PC-9 (cell line): ENCODE measurements at regions not wholly inside any gene's neighbourhood (a gene's known extent, or its start where the extent isn't known, plus 50 kb on each side); places are given as distances from the start of the nearest gene placed in this dataset.

ENCODE experiments used
- BruUV-seq: library from RNA; stranded (reverse); fragments of 400-500 nt; replicated peaks from 2 replicates; lab custom pipeline; 2021; lab: Mats Ljungman, UMichigan
- CTCF ChIA-PET: fragments of 300-600 bp; sonication (Branson Sonifier 250); formaldehyde crosslinking; loops from one replicate; lab custom pipeline; 2022; ENCODE audit warnings: antibody characterized with exemption; lab: Charles Lee
- POLR2A ChIA-PET: fragments of 300-600 bp; sonication (Branson Sonifier 250); formaldehyde crosslinking; loops from one replicate; lab custom pipeline; 2022; ENCODE audit warnings: antibody characterized with exemption; ENCODE audit not compliant: unreplicated experiment; lab: Charles Lee
- DNase-seq, 2 experiments: peaks; one replicate each; pipeline versions ENCODE4 v3.0.0 to v3.0.0-alpha.2; 2015 to 2022; ENCODE audit warnings: mixed read lengths in 1 of 2
- H2AFZ ChIP-seq: fragments of 200-600 bp; sonication (generic); 2 replicates; pipeline ENCODE4 v1.8.1; 2017; ENCODE audit warnings: antibody characterized with exemption
- H3F3A ChIP-seq: fragments of 200-600 bp; sonication (generic); 2 replicates; pipeline ENCODE4 v1.8.1; 2017; ENCODE audit warnings: antibody characterized with exemption, mild to moderate bottlenecking, low read depth; ENCODE audit not compliant: insufficient read depth
- H3K27ac ChIP-seq: fragments of 200-600 bp; sonication (generic); 2 replicates; pipeline ENCODE4 v1.6.1; 2016; ENCODE audit warnings: mixed run types
- H3K27me3 ChIP-seq: fragments of 200-600 bp; sonication (generic); 2 replicates; pipeline ENCODE4 v1.6.1; 2016; ENCODE audit warnings: low read depth, mixed run types; ENCODE audit not compliant: insufficient read depth
- H3K36me3 ChIP-seq: fragments of 200-600 bp; sonication (generic); 2 replicates; pipeline ENCODE4 v1.6.1; 2016; ENCODE audit warnings: low read depth, mixed run types
- H3K4me1 ChIP-seq: fragments of 200-600 bp; sonication (generic); replicated peaks from 2 replicates; pipeline ENCODE4 v1.6.1; 2016; ENCODE audit warnings: mixed run types; ENCODE audit not compliant: insufficient read depth
- H3K4me2 ChIP-seq: fragments of 200-600 bp; sonication (generic); 2 replicates; pipeline ENCODE4 v1.6.1; 2017; ENCODE audit warnings: mixed run types
- H3K4me3 ChIP-seq: fragments of 200-600 bp; sonication (generic); 2 replicates; pipeline ENCODE4 v1.6.1; 2016; ENCODE audit warnings: mixed run types
- H3K79me2 ChIP-seq: fragments of 200-600 bp; sonication (generic); 2 replicates; pipeline ENCODE4 v1.6.1; 2017; ENCODE audit warnings: low read depth, mixed run types
- H3K9me2 ChIP-seq: fragments of 200-600 bp; sonication (generic); 2 replicates; pipeline ENCODE4 v1.8.1; 2017; ENCODE audit warnings: mild to moderate bottlenecking; ENCODE audit not compliant: insufficient read depth
- H3K9me3 ChIP-seq: fragments of 200-600 bp; sonication (generic); 2 replicates; pipeline ENCODE4 v1.8.1; 2016; ENCODE audit warnings: low read depth; ENCODE audit not compliant: insufficient read depth
- H4K20me1 ChIP-seq: fragments of 200-600 bp; sonication (generic); 2 replicates; pipeline ENCODE4 v1.8.1; 2017; ENCODE audit not compliant: insufficient read depth
- CTCF ChIP-seq: fragments of 200-600 bp; sonication (generic); conservative IDR thresholded peaks from 2 replicates; pipeline ENCODE4 v1.6.1; 2017; ENCODE audit warnings: mixed run types, antibody characterized with exemption, mild to moderate bottlenecking, moderate library complexity
- EZH2 ChIP-seq: fragments of 200-600 bp; sonication (generic); IDR thresholded peaks from 2 replicates; pipeline ENCODE4 v1.8.0; 2017; ENCODE audit warnings: antibody characterized with exemption, low read depth
- intact Hi-C: fragments of 100-400 bp; cut with micrococcal nuclease; formaldehyde crosslinking; loops from one replicate; pipeline ENCODE4 v1.10.0; 2022; ENCODE audit not compliant: unreplicated experiment

GRCh38 chr6:906920-907319, 214.0 kb upstream of the EXOC2 start:
- H3K4me3 ChIP-seq, result no peak overlapping the region
- H3K79me2 ChIP-seq, result no peaks in the 10 kb centered on the region
- BruUV-seq, result no TSS peak
- no peaks in the 10 kb centered on the region for H4K20me1 ChIP-seq
- ChIA-PET POLR2A (no interaction called here), CTCF (no interaction called here)
- no peaks in the 10 kb centered on the region for H3K27me3 ChIP-seq
- no peaks in the 10 kb centered on the region for H3K9me2 ChIP-seq
- H3F3A ChIP-seq, result no peaks in the 10 kb centered on the region
- no peaks in the 10 kb centered on the region for H3K9me3 ChIP-seq
- H2AFZ ChIP-seq, result no peak overlapping the region
- TF ChIP-seq CTCF (no peak), EZH2 (no peak)
- DNase-seq, result no peak
- H3K27ac ChIP-seq, result no peak overlapping the region
- intact Hi-C loops, result no loop called here
- H3K36me3 ChIP-seq, result no peaks in the 10 kb centered on the region
- H3K4me2 ChIP-seq, result no peak overlapping the region
- no peaks in the 10 kb centered on the region for H3K4me1 ChIP-seq

- Histone ChIP-seq H3K27me3 (no peaks in the 10 kb centered on the region), H3K4me1 (no peaks in the 10 kb centered on the region), H3K36me3 (no peaks in the 10 kb centered on the region), H3F3A (no peaks in the 10 kb centered on the region), H3K27ac (no peak overlapping the region), H3K9me2 (no peaks in the 10 kb centered on the region), H4K20me1 (no peaks in the 10 kb centered on the region), H3K9me3 (no peaks in the 10 kb centered on the region), H3K79me2 (no peaks in the 10 kb centered on the region), H3K4me3 (no peak overlapping the region), H2AFZ (no peak overlapping the region), H3K4me2 (no peak overlapping the region)
- no peak for DNase-seq
- ChIA-PET POLR2A (no interaction called here), CTCF (no interaction called here)
- no TSS peak for BruUV-seq
- TF ChIP-seq CTCF, result no peak
- no peak for TF ChIP-seq EZH2
- intact Hi-C loops, result no loop called here
Measured at GRCh38 chr6:905556-905955, 212.6 kb upstream of the EXOC2 start.

DNA sequence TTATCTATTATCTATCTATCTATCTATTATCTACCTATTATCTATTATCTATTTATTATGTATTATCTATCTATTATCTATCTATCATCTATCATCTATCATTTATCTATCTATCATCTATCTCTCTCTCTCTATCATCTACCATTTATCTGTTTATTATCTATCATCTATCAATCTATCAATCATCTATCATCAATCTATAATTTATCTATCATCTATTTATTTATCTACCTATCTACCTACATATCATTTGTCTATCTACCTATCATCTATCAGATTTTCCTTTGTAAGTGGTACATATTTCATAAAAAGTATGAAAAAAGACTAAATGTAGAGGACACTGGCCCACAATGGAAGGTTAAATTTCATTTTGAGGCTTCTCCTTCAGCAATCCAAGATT, 212.1 kb upstream of the EXOC2 start:
- TF ChIP-seq CTCF, result no peak
- intact Hi-C loops, result no loop called here
- H3K9me2 ChIP-seq, result no peaks in the 10 kb centered on the region
- no peaks in the 10 kb centered on the region for H3K4me1 ChIP-seq
- no peaks in the 10 kb centered on the region for H3K27me3 ChIP-seq
- ChIA-PET POLR2A (no interaction called here), CTCF (no interaction called here)
- H3K79me2 ChIP-seq, result no peaks in the 10 kb centered on the region
- BruUV-seq, result no TSS peak
- no peak overlapping the region for H2AFZ ChIP-seq
- H3K4me2 ChIP-seq, result no peak overlapping the region
- H4K20me1 ChIP-seq, result no peaks in the 10 kb centered on the region
- DNase-seq, result no peak
- H3K9me3 ChIP-seq, result no peaks in the 10 kb centered on the region
- no peak overlapping the region for H3K27ac ChIP-seq
- H3K4me3 ChIP-seq, result no peak overlapping the region
- H3F3A ChIP-seq, result no peaks in the 10 kb centered on the region
- H3K36me3 ChIP-seq, result no peaks in the 10 kb centered on the region
